ENCODE measurements at regions not wholly inside any gene's neighbourhood (a gene's known extent, or its start where the extent isn't known, plus 50 kb on each side); places are given as distances from the start of the nearest gene placed in this dataset.

- DNase-seq (ENCODE audit: extremely low read depth in 1 of 4, low spot score in 3 of 4): no peak
- FAIRE-seq: no peak
- ATAC-seq: no peak
- Histone ChIP-seq H3K36me3 (ENCODE audit: control insufficient read depth, insufficient read depth, low read length) (no peaks in the 10 kb centered on the region), H3K4me1 (replicated peaks in 1 of 2; ENCODE audit: control insufficient read depth in 2 of 2, insufficient read depth in 2 of 2, low read length in 2 of 2) (no peaks in the 10 kb centered on the region), H3K79me2 (ENCODE audit: control insufficient read depth, insufficient read depth, low read length) (no peaks in the 10 kb centered on the region), H3K27me3 (ENCODE audit: control insufficient read depth in 2 of 2, insufficient read depth in 2 of 2, low read length in 2 of 2) (no peaks in the 10 kb centered on the region), H3K9me1 (ENCODE audit: control insufficient read depth, insufficient read depth, low read length) (no peaks in the 10 kb centered on the region), H4K20me1 (replicated peaks; ENCODE audit: control insufficient read depth, insufficient read depth, low read length) (no peaks in the 10 kb centered on the region), H2AFZ (ENCODE audit: low read depth, low read length) (no peak overlapping the region), H3K9me3 (replicated peaks; ENCODE audit: control insufficient read depth, insufficient read depth, low read depth, low read length) (no peaks in the 10 kb centered on the region), H3K4me3 (no peak overlapping the region), H3K9ac (ENCODE audit: insufficient read depth in 1 of 2, low read depth in 2 of 2, low read length in 2 of 2) (no peak overlapping the region), H3K4me2 (ENCODE audit: insufficient read depth, low read length) (no peak overlapping the region), H3K27ac (ENCODE audit: extremely low read depth, low read depth, low read length) (no peak overlapping the region)
- ChIA-PET POLR2A (interaction anchor here (0.6 kb wide), 1 partner anchor 47 kb away, joined by 3 read pairs; no protein-coding TSS in a partner anchor), CTCF (ENCODE audit: low intra/inter-chr PET ratio) (no interaction called here)
- 0% methylated on average over 2 of the region's 2 CpGs for WGBS (ENCODE audit: insufficient coverage, low coverage, missing lambda C conversion rate)
- no peak for TF ChIP-seq ZBTB33 (CRISPR knock-in tag; IDR thresholded peaks at IDR 0.05)
- TF ChIP-seq DLX4 (CRISPR knock-in tag; IDR thresholded peaks at IDR 0.05): no peak
- TF ChIP-seq DDX20 (tag; IDR thresholded peaks at IDR 0.05; ENCODE audit: low read depth): no peak
- TF ChIP-seq BRF2 (IDR thresholded peaks at IDR 0.05; ENCODE audit: borderline replicate concordance, insufficient read depth, insufficient read length): no peak
- no peak for TF ChIP-seq ZNF507 (tag; conservative IDR thresholded peaks at IDR 0.05)
- no peak for TF ChIP-seq CUX1 (CRISPR knock-in tag; IDR thresholded peaks at IDR 0.05)
- no peak for TF ChIP-seq ZNF263 (CRISPR knock-in tag; IDR thresholded peaks at IDR 0.05; ENCODE audit: borderline replicate concordance)
- no peak for TF ChIP-seq KDM5B (IDR thresholded peaks at IDR 0.05; ENCODE audit: insufficient replicate concordance, low read depth, low read length)
- TF ChIP-seq KAT2B (IDR thresholded peaks at IDR 0.05; ENCODE audit: low read depth, low read length): no peak
- TF ChIP-seq ZFP36 (IDR thresholded peaks at IDR 0.05; ENCODE audit: low read depth, low read length, partially characterized antibody): no peak
- no peak for TF ChIP-seq CXXC5 (CRISPR knock-in tag; IDR thresholded peaks at IDR 0.05)
- TF ChIP-seq ZNF75A (CRISPR knock-in tag; IDR thresholded peaks at IDR 0.05): no peak
- no peak for TF ChIP-seq RB1 (IDR thresholded peaks at IDR 0.05; ENCODE audit: low read depth)
- TF ChIP-seq KLF13 (tag; IDR thresholded peaks at IDR 0.05; ENCODE audit: borderline replicate concordance, low read depth): no peak
- intact Hi-C loops (cut with micrococcal nuclease): no loop called here
- in situ Hi-C loops (cut with MboI): no loop called here
- no TSS peak for BruUV-seq (replicated peaks)
Measured at GRCh38 chr1:165031001-165031400, 325.5 kb downstream of the LMX1A start.
